GM12865 (cell line): ENCODE measurements at regions not wholly inside any gene's neighbourhood (a gene's known extent, or its start where the extent isn't known, plus 50 kb on each side); places are given as distances from the start of the nearest gene placed in this dataset.

Source experiments
- DNase-seq: peaks from one replicate; pipeline ENCODE4 v3.0.0; 2010; ENCODE audit warnings: low read depth
- H3K4me3 ChIP-seq: 2 replicates; pipeline ENCODE4 v1.5.1; 2011; ENCODE audit warnings: mild to moderate bottlenecking, low read depth, low read length, control low read depth
- CTCF ChIP-seq: IDR thresholded peaks from 2 replicates; pipeline ENCODE4 v1.5.1; 2011; ENCODE audit warnings: low read length, control low read depth, low read depth, inconsistent platforms; ENCODE audit not compliant: insufficient read depth; ENCODE audit errors: missing control alignments

GRCh38 chr4:177826973-177827372 is 384.7 kb upstream of the AGA start:
- no peak for TF ChIP-seq CTCF
- DNase-seq, result no peak
- H3K4me3 ChIP-seq, result no peak overlapping the region

DNA sequence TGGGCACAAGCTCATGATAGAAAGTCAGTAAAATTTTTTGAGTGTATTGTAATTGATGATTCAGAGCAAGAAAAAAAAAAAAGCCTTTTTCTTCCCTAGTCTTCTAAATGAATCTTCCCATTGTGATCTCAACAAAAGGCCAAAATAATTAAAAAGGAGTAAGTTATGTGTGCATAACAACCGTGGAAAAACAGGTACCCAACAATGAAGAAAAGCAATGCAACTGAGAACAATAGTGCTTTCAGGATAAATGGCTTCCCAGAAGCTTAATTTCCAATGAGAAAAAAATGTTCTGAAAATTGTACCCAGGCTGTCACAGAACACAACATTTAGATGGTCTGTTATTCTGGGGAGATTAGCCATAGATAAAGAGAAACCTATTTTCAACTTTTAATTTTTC is 399.0 kb upstream of the AGA start:
- H3K4me3 ChIP-seq, result no peak overlapping the region
- no peak for DNase-seq
- TF ChIP-seq CTCF, result no peak

DNA sequence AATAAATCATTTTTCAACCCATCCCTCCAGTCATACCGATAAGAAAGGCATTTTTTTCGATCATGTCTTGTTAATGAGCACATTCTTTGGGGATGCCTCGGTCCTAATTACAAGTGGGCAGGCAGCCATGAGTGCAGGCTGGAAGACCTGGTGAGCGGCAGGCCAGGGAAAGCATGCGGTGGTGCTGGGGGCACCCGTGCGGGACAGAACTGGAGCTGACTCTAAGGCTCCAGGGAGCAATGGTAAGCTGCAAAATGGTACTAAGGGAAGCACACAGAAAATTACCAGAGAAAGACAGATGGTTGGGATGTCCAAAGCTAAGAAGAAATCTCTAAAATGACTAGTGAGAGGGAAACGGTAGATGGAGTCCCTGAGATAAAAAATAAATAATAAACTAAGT is 411.0 kb upstream of the AGA start:
- no peak overlapping the region for H3K4me3 ChIP-seq
- no peak for TF ChIP-seq CTCF
- no peak for DNase-seq

DNA sequence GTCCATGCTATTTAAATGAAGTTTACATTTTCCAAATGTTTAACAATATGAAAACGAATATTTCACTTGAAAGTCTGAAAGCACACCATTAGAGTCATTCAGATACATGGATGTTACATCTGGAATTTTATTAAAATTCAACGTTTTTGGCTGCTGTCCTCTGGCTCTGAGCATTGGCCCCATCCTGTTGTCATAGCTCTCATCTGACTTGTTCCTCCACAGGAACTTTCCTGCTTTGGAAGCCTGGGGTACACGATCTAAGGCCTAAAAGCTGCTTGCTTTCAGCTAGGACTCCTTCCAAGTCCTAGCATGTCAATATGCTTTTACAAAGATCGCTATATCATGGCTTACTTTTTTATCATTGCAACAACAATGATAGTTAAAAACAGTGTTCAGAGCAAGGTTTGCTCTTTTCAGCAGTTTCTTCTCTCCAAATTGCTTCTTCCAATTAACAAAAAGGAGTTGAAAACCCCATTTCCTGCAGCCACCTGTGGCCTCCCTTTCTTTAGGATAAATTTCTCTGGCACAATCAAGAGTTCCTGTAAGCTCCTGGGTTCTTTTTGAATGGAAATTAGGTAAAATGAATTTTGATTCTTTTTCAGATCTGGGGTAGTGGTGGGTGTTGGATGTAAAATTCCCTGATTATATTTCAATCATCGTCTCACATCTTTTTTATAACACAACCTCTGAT is 413.4 kb upstream of the AGA start:
- no peak for TF ChIP-seq CTCF
- DNase-seq, result no peak
- H3K4me3 ChIP-seq, result no peak overlapping the region

DNA sequence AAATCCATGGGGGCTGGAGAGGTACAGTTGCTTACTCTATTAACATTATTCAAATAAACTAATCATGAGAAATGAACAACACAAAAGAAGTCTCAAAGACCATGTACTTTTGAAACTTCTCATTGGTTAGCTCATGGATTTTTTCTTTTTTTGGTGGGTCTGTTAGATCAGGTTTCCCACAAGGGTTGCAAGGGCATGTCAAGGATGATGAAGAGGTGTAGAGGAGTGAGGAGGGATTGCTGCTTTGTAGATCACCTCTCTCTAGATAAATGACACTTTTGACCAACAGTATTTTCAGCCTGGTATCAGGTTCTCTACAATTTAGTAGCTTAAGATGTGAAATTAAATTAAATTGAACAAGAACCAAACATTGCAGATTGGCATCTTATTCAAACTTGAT is 417.9 kb upstream of the AGA start:
- DNase-seq, result no peak
- H3K4me3 ChIP-seq, result no peak overlapping the region
- no peak for TF ChIP-seq CTCF

DNA sequence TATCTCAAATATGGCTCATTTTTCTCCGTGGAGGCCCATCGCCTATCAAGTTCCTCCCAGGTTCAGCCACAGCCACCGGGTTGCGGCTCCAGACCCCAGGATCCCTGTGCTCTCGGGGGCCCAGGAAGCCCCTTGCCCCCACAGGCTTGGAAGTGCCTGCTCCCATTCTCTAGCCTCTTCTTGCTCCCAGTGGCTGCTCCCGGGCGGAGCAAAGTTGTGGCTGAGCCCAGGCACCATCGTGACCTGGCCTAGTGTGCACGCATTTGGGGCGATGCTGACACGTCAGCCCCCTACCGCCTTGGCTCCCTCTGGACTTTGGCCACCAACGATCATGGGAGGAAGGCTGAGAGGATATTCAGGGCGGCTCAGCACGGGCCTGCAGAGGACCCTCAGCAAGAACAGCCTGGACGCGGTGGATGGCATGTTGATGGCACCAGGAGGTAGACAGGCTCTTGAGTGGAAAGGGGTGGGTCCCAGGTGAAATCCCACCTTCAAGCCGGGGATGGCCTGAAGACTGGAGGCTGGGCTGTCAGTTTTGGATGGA is 419.4 kb upstream of the AGA start:
- no peak for DNase-seq
- H3K4me3 ChIP-seq, result no peak overlapping the region
- no peak for TF ChIP-seq CTCF

DNA sequence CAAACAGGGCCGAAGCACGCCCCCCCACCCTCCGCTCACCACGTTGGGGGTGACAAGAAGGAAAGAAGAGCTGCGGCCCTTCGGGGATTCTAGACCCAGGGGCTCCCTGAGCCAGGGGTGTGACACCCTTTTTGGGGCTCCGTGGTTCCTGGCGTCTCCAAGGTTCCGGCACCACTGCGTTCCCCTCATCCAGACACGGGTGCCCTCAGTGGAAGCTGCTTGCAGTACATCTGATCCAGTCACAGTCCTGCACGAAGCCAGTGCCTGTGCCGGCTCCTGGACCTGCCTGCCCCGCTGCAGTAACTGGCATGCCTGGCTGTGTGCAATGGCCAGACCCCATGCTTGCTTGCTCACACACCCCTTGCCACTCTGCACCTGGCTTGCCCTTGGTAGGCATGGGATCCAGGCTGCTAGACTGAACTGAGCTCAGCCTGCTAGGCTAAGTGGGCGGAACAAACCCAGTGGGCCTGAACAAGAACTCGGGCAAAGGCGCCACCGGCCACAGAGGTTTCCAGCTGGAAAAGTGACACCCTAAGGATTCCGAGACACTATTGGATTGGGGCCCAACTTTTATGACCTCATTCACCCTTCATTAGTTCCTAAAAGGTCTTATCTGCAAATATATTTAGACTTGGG is 420.4 kb upstream of the AGA start:
- no peak overlapping the region for H3K4me3 ChIP-seq
- TF ChIP-seq CTCF, result no peak
- no peak for DNase-seq
